Uterus (tissue), 3 donors: ENCODE measurements at regions not wholly inside any gene's neighbourhood (a gene's known extent, or its start where the extent isn't known, plus 50 kb on each side); places are given as distances from the start of the nearest gene placed in this dataset.

ENCODE experiments used
- DNase-seq, 2 donors: peaks; one replicate each; pipeline ENCODE4 v3.0.0-alpha.2; 2019 to 2020
- H3K27ac ChIP-seq, 2 donors: fragments of 200-600 bp; sonication (generic); 1 replicate in 1 of 2; 2 replicates in 1 of 2; pipeline ENCODE4 v1.5.1; 2016 to 2018
- H3K27me3 ChIP-seq, 2 donors: fragments of 200-600 bp; sonication (generic); one replicate each; pipeline ENCODE4 v1.5.1; 2018 to 2019; ENCODE audit warnings: control low read depth in 1 of 2
- H3K36me3 ChIP-seq, 2 donors: fragments of 200-600 bp; sonication (generic); one replicate each; pipeline ENCODE4 v1.5.1; 2019; ENCODE audit warnings: control low read depth in 1 of 2
- H3K4me1 ChIP-seq, 2 donors: fragments of 200-600 bp; sonication (generic); one replicate each; pipeline ENCODE4 v1.5.1; 2018 to 2019; ENCODE audit warnings: control low read depth in 1 of 2
- H3K4me3 ChIP-seq, 2 donors: fragments of 200-600 bp; sonication (generic); 1 replicate in 1 of 2; 2 replicates in 1 of 2; pipeline ENCODE4 v1.5.1; 2018 to 2019; ENCODE audit warnings: mild to moderate bottlenecking in 1 of 2
- H3K9me3 ChIP-seq, 2 donors: fragments of 200-600 bp; sonication (generic); one replicate each; pipeline ENCODE4 v1.5.1; 2019; ENCODE audit warnings: control low read depth in 1 of 2
- POLR2A ChIP-seq, 2 donors: fragments of 450-650 bp; IDR thresholded peaks; one replicate each; pipeline ENCODE4 v1.6.1; 2016; ENCODE audit warnings: antibody characterized with exemption in 2 of 2, mild to moderate bottlenecking in 1 of 2, moderate library complexity in 1 of 2
- intact Hi-C: fragments of 100-400 bp; cut with DNase I; formaldehyde crosslinking; loops from one replicate; pipeline ENCODE4 v1.15.1; 2023; ENCODE audit warnings: low total_unique reads
- TF ChIP-seq, protein P1 (sequence below), 4 experiments: fragments of 200-600 bp in 2 of 4; fragments of 450-650 bp in 2 of 4; sonication (generic) in 2 of 4; IDR thresholded peaks; one replicate each; pipeline ENCODE4 v1.5.1; 2016 to 2019; ENCODE audit warnings: antibody characterized with exemption in 4 of 4, mild to moderate bottlenecking in 2 of 4, moderate library complexity in 1 of 4
- donor health status: DM: yes; HTN: yes; CAD: no.

DNA sequence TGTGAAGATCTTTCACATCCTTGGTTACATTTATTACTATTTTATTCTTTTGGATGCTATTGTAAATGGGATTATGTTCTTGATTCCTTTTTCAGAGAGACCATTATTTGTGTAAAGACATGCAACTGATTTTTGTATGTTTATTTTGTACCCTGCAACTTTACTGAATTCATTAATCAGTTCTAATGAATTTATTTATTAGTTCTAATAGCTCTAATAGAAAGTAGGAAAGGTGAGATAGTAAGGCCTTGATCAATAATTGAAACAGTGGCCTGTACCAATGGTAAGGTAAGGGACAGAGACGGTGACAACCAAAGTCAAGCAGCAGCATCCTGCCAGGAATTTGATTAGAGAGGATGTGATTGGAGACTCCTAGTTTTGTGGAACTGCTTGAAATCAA, 224.1 kb downstream of the PHLDA1 start:
- intact Hi-C loops, result no loop called here
- H3K36me3 ChIP-seq, result no peaks in the 10 kb centered on the region
- no peaks in the 10 kb centered on the region for H3K4me1 ChIP-seq
- DNase-seq, result no peak
- TF ChIP-seq, protein P1, sequence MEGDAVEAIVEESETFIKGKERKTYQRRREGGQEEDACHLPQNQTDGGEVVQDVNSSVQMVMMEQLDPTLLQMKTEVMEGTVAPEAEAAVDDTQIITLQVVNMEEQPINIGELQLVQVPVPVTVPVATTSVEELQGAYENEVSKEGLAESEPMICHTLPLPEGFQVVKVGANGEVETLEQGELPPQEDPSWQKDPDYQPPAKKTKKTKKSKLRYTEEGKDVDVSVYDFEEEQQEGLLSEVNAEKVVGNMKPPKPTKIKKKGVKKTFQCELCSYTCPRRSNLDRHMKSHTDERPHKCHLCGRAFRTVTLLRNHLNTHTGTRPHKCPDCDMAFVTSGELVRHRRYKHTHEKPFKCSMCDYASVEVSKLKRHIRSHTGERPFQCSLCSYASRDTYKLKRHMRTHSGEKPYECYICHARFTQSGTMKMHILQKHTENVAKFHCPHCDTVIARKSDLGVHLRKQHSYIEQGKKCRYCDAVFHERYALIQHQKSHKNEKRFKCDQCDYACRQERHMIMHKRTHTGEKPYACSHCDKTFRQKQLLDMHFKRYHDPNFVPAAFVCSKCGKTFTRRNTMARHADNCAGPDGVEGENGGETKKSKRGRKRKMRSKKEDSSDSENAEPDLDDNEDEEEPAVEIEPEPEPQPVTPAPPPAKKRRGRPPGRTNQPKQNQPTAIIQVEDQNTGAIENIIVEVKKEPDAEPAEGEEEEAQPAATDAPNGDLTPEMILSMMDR (IDR thresholded peaks at IDR 0.05), result no peak
- no peak for TF ChIP-seq POLR2A (IDR thresholded peaks at IDR 0.05)
- no peak overlapping the region for H3K27ac ChIP-seq
- H3K27me3 ChIP-seq, result no peaks in the 10 kb centered on the region
- H3K9me3 ChIP-seq, result no peaks in the 10 kb centered on the region
- H3K4me3 ChIP-seq, result no peak overlapping the region

DNA sequence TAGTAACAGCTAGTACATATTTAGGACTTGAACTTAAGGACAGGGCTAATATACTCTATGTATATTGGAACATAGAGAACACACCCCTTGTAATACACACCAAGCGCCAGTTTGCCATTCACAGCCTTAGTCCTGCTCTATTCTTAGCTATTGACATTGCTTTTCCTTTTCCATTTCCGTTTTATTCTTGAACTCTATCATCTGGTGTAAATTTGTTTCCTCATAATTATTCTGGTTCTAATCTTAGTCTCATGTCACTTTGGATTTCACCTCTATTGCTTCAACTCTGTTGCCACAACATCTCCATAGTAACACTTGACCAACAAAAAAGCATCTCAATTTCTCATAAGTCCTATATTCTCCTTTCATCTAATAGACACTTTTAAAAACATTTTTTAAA, 225.7 kb downstream of the PHLDA1 start:
- intact Hi-C loops, result no loop called here

DNA sequence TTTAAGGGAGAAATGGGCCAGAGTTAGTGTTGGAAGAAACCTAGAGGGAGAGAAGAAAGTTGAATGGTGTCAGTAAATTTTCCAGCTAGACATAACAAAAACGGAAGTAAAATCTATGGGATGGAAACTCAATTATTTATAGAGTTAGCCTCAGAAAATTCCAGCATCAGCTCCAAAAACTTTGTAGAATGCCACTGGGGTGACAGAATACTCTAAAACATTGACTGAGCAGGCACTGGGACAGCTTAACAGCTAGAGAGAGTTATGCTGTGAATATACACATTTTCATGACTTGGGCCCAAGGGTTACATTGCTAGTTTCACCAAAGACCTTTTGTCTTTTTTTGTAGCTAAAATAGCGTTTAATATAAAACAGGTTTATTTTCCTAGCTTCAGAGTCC, 226.3 kb downstream of the PHLDA1 start:
- Histone ChIP-seq H3K4me1 (no peaks in the 10 kb centered on the region), H3K9me3 (no peaks in the 10 kb centered on the region), H3K27ac (no peak overlapping the region), H3K27me3 (no peaks in the 10 kb centered on the region), H3K36me3 (no peaks in the 10 kb centered on the region), H3K4me3 (no peak overlapping the region)
- no peak for TF ChIP-seq POLR2A (IDR thresholded peaks at IDR 0.05)
- TF ChIP-seq, protein P1 (IDR thresholded peaks at IDR 0.05), result no peak
- intact Hi-C loops, result no loop called here
- no peak for DNase-seq

More for the DNA sequence above, 225.7 kb downstream of the PHLDA1 start:
- Histone ChIP-seq H3K36me3 (no peaks in the 10 kb centered on the region), H3K4me1 (no peaks in the 10 kb centered on the region), H3K4me3 (no peak overlapping the region), H3K9me3 (no peaks in the 10 kb centered on the region), H3K27ac (no peak overlapping the region), H3K27me3 (no peaks in the 10 kb centered on the region)
- no peak for DNase-seq
- TF ChIP-seq POLR2A (IDR thresholded peaks at IDR 0.05), result no peak
- TF ChIP-seq, protein P1 (IDR thresholded peaks at IDR 0.05), result no peak

DNA sequence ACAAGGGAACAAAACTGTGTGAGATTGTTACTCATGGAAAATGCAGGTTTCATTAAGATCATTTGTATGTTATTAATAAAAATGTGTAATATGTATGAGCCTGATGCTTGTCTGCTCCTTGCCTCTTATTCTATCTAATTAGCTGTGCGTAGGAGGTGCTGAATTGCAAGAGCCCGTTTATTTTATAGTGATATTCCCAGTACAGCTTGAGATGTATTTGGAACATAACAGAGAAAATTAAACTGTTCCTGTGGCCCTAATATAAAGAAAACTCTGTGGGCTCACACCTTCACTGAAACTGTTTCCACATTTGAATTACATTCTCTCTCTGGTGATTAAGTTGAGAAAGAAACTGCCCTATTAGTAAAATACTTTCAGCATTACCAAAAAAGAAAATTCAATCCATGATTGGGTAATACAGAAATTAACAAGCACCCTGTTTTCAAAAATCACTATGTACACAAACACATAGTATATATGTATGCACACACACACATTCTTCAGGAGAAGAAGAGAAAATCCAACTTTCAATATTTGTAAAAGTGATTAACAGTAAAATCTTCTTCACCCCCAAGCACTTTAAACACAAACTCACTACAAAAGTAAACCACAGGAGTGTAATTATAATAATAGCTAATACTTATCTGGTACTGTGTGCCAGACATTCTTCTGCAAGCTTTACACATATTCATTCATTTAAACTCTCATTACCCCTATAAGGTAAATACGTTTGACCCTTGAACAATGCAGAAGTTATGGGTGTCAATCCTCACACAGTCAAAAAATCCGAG, 233.2 kb downstream of the PHLDA1 start:
- H3K36me3 ChIP-seq, result no peaks in the 10 kb centered on the region
- intact Hi-C loops, result no loop called here
- H3K4me3 ChIP-seq, result no peak overlapping the region
- no peak for TF ChIP-seq POLR2A (IDR thresholded peaks at IDR 0.05)
- TF ChIP-seq, protein P1 (IDR thresholded peaks at IDR 0.05), result no peak
- H3K4me1 ChIP-seq, result no peaks in the 10 kb centered on the region
- no peaks in the 10 kb centered on the region for H3K9me3 ChIP-seq
- DNase-seq, result no peak
- H3K27ac ChIP-seq, result no peak overlapping the region
- no peaks in the 10 kb centered on the region for H3K27me3 ChIP-seq

DNA sequence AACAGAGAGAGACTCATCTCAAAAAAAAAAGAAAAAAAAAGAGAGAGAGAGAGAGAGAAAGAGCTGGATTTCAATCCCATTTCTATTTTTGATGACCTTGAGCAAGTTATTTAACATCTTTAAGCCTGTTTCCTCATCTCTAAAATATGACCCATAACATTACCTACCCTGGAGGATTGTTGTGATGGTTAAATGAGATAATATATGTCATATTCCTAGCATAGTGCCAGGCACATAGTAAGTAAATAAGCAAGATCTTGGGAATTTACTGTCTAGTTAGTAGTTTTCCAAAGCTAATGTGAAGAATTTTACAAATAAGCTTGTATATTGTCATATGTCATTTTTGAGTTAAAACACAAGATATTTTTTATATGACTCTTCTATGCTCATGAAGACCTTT, 236.5 kb downstream of the PHLDA1 start:
- Histone ChIP-seq H3K4me3 (no peak overlapping the region), H3K36me3 (no peaks in the 10 kb centered on the region), H3K27me3 (no peaks in the 10 kb centered on the region), H3K9me3 (no peaks in the 10 kb centered on the region), H3K4me1 (no peaks in the 10 kb centered on the region), H3K27ac (no peak overlapping the region)
- DNase-seq, result no peak
- TF ChIP-seq POLR2A (IDR thresholded peaks at IDR 0.05), result no peak
- TF ChIP-seq, protein P1 (IDR thresholded peaks at IDR 0.05), result no peak
- intact Hi-C loops, result no loop called here
